Testis (tissue), 2 donors: ENCODE measurements at regions not wholly inside any gene's neighbourhood (a gene's known extent, or its start where the extent isn't known, plus 50 kb on each side); places are given as distances from the start of the nearest gene placed in this dataset.
"Not testable (repeated sequence)": the region's sequence is repeated elsewhere in the genome, so short reads cannot be mapped to it uniquely, and the experiment has no call there.

Experiments used
- DNase-seq: peaks from one replicate; pipeline ENCODE4 v3.0.0-alpha.2; 2019
- H3K27ac ChIP-seq, 2 donors: fragments of 200-600 bp; sonication (generic); one replicate each; pipeline ENCODE4 v1.5.1; 2019
- H3K27me3 ChIP-seq: fragments of 200-600 bp; sonication (generic); one replicate; pipeline ENCODE4 v1.5.1; 2019
- H3K36me3 ChIP-seq: fragments of 200-600 bp; sonication (generic); one replicate; pipeline ENCODE4 v1.5.1; 2017; ENCODE audit warnings: low read depth; ENCODE audit errors: missing control alignments
- H3K4me1 ChIP-seq: fragments of 200-600 bp; sonication (generic); one replicate; pipeline ENCODE4 v1.5.1; 2019
- H3K4me3 ChIP-seq, 2 donors: fragments of 200-600 bp; sonication (generic); one replicate each; pipeline ENCODE4 v1.5.1; 2017 to 2019
- H3K9me3 ChIP-seq: fragments of 200-600 bp; sonication (generic); one replicate; pipeline ENCODE4 v1.5.1; 2017
- CTCF ChIP-seq, 3 experiments: fragments of 450-650 bp in 2 of 3; fragments of 200-600 bp in 1 of 3; sonication (generic) in 1 of 3; IDR thresholded peaks; one replicate each; pipeline ENCODE4 v1.5.1; 2016 to 2019; ENCODE audit warnings: antibody characterized with exemption in 3 of 3, mild to moderate bottlenecking in 2 of 3, moderate library complexity in 1 of 3
- POLR2A ChIP-seq: fragments of 450-650 bp; IDR thresholded peaks from one replicate; pipeline ENCODE4 v1.6.1; 2017; ENCODE audit warnings: antibody characterized with exemption, mild to moderate bottlenecking, moderate library complexity
- WGBS, 2 donors: methylation state at CpG; one replicate each; pipeline ENCODE4 v1.1.5; 2018; 5-methylcytosine and 5-hydroxymethylcytosine counted together
- intact Hi-C: fragments of 100-400 bp; cut with DNase I; formaldehyde crosslinking; loops from one replicate; pipeline ENCODE4 v1.15.1; 2023; ENCODE audit warnings: low total_unique reads

GRCh38 chr9:120308495-120308894 lies 271.5 kb downstream of the CDK5RAP2 start:
- Histone ChIP-seq H3K27me3 (no peaks in the 10 kb centered on the region), H3K36me3 (no peaks in the 10 kb centered on the region), H3K4me1 (no peaks in the 10 kb centered on the region), H3K4me3 (no peak overlapping the region), H3K9me3 (no peaks in the 10 kb centered on the region), H3K27ac (no peak overlapping the region)
- 33 to 62% methylated on average over 3 of the region's 3 CpGs for WGBS, 2 donors
- TF ChIP-seq POLR2A = no peak
- intact Hi-C loops = no loop called here
- DNase-seq = no peak

GRCh38 chr9:120307599-120307998 lies 272.4 kb downstream of the CDK5RAP2 start:
- TF ChIP-seq CTCF (IDR thresholded peaks at IDR 0.05) = no peak
- TF ChIP-seq POLR2A = no peak
- H3K4me1 ChIP-seq = no peaks in the 10 kb centered on the region
- no peak overlapping the region for H3K4me3 ChIP-seq
- H3K27ac ChIP-seq = no peak overlapping the region
- 89 to 93% methylated on average over 2 of the region's 2 CpGs for WGBS, 2 donors
- H3K36me3 ChIP-seq = no peaks in the 10 kb centered on the region
- intact Hi-C loops = no loop called here
- H3K9me3 ChIP-seq = no peaks in the 10 kb centered on the region
- no peak for DNase-seq
- H3K27me3 ChIP-seq = no peaks in the 10 kb centered on the region

- WGBS, 2 donors = 75 to 77% methylated on average over 3 of the region's 3 CpGs
- Histone ChIP-seq H3K9me3 (no peaks in the 10 kb centered on the region), H3K36me3 (no peaks in the 10 kb centered on the region), H3K27ac (no peak overlapping the region), H3K27me3 (no peaks in the 10 kb centered on the region), H3K4me3 (no peak overlapping the region), H3K4me1 (no peaks in the 10 kb centered on the region)
- TF ChIP-seq POLR2A = no peak
- no peak for TF ChIP-seq CTCF (IDR thresholded peaks at IDR 0.05)
- no peak for DNase-seq
- intact Hi-C loops = no loop called here
Observed at GRCh38 chr9:120306561-120306960, 273.4 kb downstream of the CDK5RAP2 start.

- Histone ChIP-seq H3K4me1 (no peaks in the 10 kb centered on the region), H3K9me3 (no peaks in the 10 kb centered on the region), H3K4me3 (no peak overlapping the region), H3K27me3 (no peaks in the 10 kb centered on the region), H3K36me3 (no peaks in the 10 kb centered on the region), H3K27ac (no peak overlapping the region)
- TF ChIP-seq CTCF (IDR thresholded peaks at IDR 0.05) = no peak
- no peak for TF ChIP-seq POLR2A
- no peak for DNase-seq
- intact Hi-C loops = no loop called here
- WGBS, 2 donors = 73 to 80% methylated on average over 3 of the region's 3 CpGs
Observed at GRCh38 chr9:120306088-120306487, 273.9 kb downstream of the CDK5RAP2 start.

GRCh38 chr9:120304896-120305295 lies 275.1 kb downstream of the CDK5RAP2 start:
- H3K9me3 ChIP-seq, H3K27me3 ChIP-seq, H3K36me3 ChIP-seq, intact Hi-C loops, H3K27ac ChIP-seq, H3K4me1 ChIP-seq, H3K4me3 ChIP-seq, DNase-seq: not testable (repeated sequence)
- 88% methylated on average over 11 of the region's 28 CpGs; no CpG with 5 or more reads in 1 of the 2 donors for WGBS, 2 donors

GRCh38 chr9:120303519-120303918 lies 276.4 kb downstream of the CDK5RAP2 start:
- no peak for DNase-seq
- Histone ChIP-seq H3K4me1 (no peaks in the 10 kb centered on the region), H3K9me3 (no peaks in the 10 kb centered on the region), H3K27ac (no peak overlapping the region), H3K4me3 (no peak overlapping the region), H3K36me3 (no peaks in the 10 kb centered on the region), H3K27me3 (no peaks in the 10 kb centered on the region)
- TF ChIP-seq CTCF (IDR thresholded peaks at IDR 0.05) (no peak), POLR2A (no peak)
- 86 to 89% methylated on average over 4 of the region's 4 CpGs for WGBS, 2 donors
- intact Hi-C loops = no loop called here
